CD4-positive, alpha-beta T cell treated with Interleukin-21 for 1 hour (primary cell): ENCODE measurements at regions not wholly inside any gene's neighbourhood (a gene's known extent, or its start where the extent isn't known, plus 50 kb on each side); places are given as distances from the start of the nearest gene placed in this dataset.
"Not testable (repeated sequence)": the region's sequence is repeated elsewhere in the genome, so short reads cannot be mapped to it uniquely, and the experiment has no call there.

Experiments
- DNase-seq: peaks from one replicate; pipeline ENCODE4 v3.0.0-alpha.2; 2020

DNA sequence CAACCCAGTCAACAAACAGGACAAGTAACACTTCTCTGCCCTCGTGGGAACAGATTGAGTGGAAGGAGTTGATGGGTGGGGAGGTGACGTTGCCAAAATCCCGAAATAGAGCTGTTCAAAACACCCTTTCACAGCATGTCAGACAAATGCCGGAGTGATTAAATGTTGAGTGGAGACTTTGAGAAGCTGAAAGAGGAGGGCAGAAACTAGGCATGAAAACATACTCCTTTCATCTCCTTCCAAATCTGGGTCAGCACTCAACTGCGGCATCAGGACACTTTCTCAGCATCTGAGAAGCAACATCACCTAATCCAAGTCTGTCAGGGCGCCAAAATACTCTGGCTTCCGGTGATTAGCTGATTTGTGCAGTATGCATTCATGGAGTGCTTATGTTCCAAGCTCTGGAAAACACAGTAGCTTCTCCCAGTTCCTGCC, 51.5 kb upstream of the MRI1 start:
- no peak for DNase-seq

- DNase-seq = no peak
These were observed 56.4 kb upstream of the MRI1 start for GRCh38 chr19:13707915-13708314.

GRCh38 chr19:13705928-13706447, 58.3 kb upstream of the MRI1 start:
- DNase-seq = no peak

DNA sequence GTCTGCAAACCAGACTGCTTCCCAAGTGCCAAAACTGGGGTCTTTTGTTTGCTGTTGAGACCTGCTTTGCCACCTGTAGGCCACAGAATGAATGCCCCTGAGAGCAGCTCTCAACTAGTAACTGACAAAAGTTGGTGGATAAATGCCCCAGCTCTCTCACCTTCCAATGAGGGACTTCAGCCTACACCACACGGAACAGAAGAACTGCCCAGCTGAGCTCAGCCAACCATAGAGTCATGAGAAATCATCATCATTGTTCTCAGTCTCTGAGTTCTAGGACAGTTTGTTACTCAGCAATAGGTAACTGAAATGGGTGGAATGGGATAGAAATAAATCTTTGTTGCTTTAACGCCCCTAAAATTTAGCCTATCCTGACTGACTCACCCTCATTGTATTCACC, 59.1 kb upstream of the MRI1 start:
- no peak for DNase-seq

GRCh38 chr19:13701624-13702023, 62.7 kb upstream of the MRI1 start:
- no peak for DNase-seq

- no peak for DNase-seq
These were observed 63.7 kb upstream of the MRI1 start for GRCh38 chr19:13700621-13701020.

DNA sequence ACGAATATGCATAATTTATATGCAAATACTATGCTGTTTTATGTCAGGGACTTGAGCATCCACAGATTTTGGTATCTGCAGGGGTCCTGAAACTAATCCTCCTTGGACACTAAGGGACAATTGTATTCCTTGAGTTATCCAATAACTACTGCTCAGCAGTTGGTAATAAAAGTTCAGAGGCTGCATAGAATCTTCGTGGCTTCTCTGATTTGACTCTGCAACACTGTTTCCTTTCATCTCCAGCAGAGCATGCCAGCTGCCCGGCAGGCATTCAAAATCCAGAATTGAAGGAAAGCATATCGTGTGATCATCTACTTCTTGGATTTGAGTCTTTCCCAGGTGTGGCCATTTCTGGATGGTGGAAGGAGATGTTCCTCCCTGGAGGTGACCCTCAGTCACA, 64.5 kb upstream of the MRI1 start:
- DNase-seq = no peak

DNA sequence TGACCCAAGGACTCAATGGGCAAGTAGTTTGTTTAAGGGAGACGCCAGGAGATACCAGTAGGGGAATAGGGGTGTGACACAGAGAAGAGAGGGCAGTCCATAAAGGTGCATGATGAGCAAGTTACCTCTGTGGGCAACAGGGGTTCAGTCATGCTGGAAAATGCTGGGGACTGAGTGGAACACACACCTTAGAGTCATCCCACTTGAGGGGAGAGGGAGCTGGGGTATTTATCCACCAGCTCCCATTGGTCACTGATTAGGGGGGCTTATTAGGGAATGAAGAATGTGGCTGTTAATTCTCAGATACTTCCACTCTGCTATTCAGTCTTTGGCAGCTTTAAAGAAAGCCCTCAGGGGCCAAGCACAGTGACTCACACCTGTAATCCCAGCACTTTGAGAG, 67.5 kb upstream of the MRI1 start:
- no peak for DNase-seq

DNA sequence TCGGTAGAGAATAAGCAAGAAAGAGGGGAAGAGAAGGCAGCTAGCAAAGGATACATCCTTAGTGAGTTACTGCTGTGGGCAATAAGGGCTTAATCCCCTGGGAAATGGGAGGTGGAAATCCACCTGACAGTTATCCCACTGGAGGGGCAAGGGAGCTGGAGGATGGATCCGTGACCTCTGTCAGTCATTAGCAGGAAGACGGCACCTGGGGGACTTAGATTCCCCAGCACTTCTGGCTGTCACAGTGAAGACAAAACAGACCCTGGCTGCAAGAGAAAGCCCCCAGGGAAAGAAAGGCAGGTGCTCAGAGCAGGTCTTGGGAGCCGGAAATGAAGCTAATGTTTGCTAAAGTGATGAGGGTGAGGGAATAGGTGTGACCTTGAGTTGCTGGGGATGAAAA, 70.4 kb upstream of the MRI1 start:
- no peak for DNase-seq

DNA sequence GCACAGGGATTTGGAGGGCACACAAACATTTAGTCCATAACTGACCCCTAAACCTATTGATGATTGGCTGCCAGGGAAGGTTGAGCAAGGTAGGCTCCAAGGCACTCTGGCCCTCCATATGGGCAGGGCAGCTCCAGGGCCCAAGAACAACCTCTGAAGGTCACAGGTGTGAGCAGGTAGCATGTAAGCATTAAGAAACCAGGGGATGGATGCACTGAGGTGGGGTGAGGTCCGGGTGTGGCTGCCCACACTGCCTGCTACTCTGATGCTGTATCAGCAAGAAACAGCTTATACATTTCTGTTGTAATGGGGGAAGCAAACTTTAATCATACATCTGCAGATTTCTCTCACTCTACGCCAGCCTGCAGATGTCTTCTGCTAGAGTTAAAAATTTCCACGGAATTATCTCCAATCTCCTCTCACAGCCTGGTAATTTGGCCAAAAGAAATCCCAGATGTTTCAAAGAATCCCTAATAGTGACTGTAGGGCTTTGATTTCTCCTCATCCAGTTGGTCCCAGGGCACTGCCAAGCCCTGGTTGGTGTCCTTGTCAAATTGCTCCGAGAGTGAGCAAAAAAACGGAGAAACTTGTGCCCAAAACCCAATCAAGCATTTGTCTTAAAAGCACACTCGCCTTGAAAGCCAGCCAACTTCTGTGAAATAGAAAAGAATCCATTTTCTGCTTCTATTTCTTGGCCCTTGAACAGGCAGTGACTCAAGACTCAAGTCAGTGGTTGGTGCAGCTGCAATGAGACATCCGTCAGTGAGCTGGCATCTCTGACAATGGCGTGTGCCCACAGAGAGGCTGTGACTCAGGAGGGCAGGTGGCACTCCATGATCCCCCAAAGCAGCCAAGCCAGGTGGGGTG, 72.5 kb upstream of the MRI1 start:
- no peak for DNase-seq

DNA sequence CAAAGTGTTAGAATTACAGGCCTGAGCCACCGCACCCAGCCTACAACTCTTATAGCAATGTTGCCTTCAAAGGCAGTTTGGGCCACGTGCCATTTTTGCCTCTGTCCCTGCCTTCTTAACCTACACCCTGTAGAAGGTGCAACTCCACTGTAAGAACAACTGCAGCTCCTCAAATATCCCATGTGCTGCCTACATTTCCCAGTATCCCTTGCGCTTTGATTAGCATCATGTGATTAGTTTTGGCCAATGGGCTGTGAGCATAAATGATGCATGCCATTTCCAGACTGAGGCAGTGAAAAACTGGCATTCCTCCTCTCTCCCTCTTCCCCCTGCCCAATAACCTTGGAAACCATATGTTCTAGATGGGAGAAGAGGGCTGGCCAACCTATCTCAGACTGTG, 75.2 kb upstream of the MRI1 start:
- peak; percentile 27 for DNase-seq

- DNase-seq = no peak
These were observed 80.3 kb upstream of the MRI1 start for GRCh38 chr19:13684021-13684420.

DNA sequence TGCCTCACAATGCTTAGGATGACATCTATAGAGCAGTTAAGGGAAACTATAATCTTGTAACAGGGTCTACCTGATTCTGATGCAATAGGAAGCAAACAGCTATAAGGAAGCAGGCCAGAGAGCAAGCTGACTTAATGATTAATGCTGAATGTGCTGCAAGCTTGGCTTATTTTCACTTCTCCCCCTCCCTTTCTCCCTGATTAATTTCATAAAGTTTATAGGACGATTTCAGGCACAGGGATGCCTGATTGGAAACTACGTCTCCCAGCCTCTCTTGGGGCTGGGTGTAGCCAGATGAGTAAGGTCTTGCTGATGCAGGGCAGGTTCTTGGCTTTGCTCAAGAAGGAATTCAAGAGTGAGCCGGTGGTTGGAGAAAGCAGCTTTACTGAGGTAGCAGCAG, 82.8 kb upstream of the MRI1 start:
- no peak for DNase-seq

DNA sequence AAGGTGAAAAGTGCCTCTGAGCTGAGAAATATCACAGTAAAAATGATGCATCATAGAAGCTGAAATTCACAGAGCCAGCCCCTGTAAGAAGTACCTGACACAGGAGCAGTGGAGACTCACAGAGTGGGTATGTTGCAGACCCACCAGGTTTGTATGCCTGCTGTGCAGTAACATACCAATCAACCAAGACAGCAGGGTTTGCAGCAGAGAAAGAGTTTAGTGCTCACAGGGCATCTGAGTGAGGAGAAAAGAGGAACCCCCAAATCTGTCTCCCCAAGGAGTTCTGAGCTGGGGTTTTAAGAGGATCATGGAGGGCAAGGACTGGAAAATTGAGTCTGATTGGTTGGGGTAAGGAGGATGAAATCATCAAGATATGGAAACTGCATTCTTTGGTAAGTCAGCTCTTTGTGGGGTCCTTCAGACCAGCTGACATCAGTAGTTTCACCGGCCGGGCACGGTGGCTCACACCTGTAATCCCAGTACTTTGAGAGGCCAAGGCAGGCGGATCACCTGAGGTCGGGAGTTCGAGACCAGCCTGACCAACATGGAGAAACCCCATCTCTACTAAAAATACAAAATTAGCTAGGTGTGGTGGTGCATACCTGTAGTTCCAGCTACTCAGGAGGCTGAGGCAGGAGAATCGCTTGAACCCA, 83.5 kb upstream of the MRI1 start:
- not testable (repeated sequence) for DNase-seq

DNA sequence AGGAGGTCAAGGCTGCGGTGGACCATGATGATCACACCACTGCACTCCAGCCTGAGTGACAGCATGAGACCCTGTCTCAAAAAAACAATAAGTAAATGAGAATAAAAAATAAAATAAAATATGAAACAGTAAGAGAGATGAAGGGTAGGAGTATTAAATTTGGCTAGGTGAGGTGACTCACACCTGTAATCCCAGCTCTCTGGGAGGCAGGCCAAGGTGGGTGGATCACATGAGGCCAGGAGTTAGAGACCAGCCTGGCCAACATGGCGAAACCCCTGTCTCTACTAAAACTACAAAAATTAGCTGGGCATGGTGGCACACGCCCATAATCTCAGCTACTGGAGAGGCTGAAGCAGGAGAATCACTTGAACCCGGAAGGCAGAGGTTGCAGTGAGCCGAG, 87.4 kb upstream of the MRI1 start:
- DNase-seq = not testable (repeated sequence)

- DNase-seq = peak; percentile 42
These were observed 91.7 kb upstream of the MRI1 start for GRCh38 chr19:13672480-13673175.

GRCh38 chr19:13670846-13671245, 93.5 kb upstream of the MRI1 start:
- DNase-seq = no peak

- DNase-seq = no peak
These were observed 94.5 kb upstream of the MRI1 start for GRCh38 chr19:13669780-13670355.

- no peak for DNase-seq
These were observed 95.4 kb upstream of the MRI1 start for GRCh38 chr19:13668964-13669363.

GRCh38 chr19:13666165-13666564, 98.2 kb upstream of the MRI1 start:
- no peak for DNase-seq

DNA sequence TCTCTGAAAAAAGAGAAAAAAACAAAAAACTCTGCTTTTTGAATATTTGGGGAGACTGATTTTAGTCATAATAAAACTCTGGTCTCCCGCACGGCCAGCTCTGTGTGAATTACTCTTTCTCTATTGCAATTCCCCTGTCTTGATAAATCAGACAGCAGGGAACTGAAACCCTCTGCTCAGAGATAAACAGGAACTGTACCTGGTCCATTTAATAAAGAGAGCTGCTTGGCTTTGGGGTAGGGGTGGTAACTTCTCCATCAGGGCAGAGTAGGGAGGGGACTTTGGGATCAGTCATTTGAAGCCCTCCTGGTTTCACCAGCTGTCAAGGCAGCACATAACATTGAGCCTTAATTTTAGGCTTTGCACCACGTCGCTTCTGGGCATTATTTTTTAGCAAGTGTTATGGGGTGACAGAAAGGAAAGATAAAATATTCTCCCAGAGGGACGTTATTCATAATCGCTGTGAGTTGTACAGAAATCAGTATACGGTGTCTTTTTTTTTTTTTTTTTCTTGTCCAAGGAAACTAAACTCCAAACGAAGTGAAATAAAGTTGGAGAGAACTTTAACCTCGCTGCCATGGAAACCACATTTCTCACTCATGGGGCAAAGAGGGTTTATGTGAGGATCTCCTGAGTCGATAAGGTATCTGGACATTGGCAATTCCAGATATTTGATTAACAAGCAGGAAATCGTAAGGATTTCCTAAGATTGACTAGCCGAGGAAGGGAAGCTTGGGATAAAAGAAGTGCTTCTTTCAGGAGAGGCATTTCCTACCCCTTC, 99.0 kb upstream of the MRI1 start:
- DNase-seq = no peak

DNA sequence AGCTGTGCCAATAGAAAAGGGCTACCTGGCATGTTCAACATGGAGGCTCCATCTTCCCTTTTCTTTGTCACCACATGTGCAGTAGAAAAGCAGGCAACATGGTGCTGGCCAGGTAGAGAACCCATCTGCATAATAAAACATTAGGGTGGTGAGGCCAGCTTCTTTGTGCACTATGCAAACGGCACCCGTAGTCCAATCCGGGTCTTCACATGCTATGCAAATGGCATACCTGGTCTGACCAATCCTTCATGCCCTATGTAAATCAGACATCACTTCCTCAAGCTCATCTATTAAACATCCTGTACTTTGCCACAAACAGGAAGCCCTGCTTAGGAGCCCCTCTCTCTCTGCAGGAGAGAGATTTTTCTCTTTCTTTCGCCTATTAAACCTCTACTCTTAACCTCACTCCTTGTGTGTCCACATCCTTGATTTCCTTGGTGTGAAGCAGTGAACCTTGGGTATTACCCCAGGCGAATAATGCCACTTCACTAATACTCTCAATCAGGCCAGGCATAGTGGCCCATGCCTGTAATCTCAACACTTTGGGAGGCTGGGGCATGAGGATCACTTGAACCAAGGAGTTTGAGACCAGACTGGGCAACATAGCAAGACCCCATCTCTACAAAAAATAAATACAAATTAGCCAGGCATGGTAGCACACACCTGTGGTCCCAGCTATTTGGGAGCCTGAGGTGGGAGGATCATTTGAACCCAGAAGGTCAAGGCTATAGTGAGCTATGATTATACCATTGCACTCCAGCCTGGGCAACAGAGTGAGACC, 111.3 kb upstream of the MRI1 start:
- no peak for DNase-seq
